Heart left ventricle (tissue), 16 donors: ENCODE measurements at regions not wholly inside any gene's neighbourhood (a gene's known extent, or its start where the extent isn't known, plus 50 kb on each side); places are given as distances from the start of the nearest gene placed in this dataset.

Experiments
- ATAC-seq, 4 donors: fragments of 200-7000 bp; cut with Tn5 transposase; one replicate each; pipeline ENCODE4 v1.9.1; 2020 to 2022; ENCODE audit warnings: moderate library complexity in 4 of 4, mild to moderate bottlenecking in 3 of 4, moderate number of reproducible peaks in 1 of 4
- DNase-seq, 5 donors: peaks; one replicate each; pipeline ENCODE4 v3.0.0-alpha.2; 2020
- H3K27ac ChIP-seq, 12 donors: fragments of 200-600 bp; sonication (generic) in 4 of 12; one replicate each; pipeline versions ENCODE4 v1.5.0 to v1.8.0; 2016 to 2022; ENCODE audit warnings: mild to moderate bottlenecking in 2 of 12
- H3K27me3 ChIP-seq, 9 donors: fragments of 200-600 bp; sonication (generic) in 2 of 9; one replicate each; pipeline versions ENCODE4 v1.5.1 to v1.8.0; 2016 to 2022; ENCODE audit warnings: mild to moderate bottlenecking in 3 of 9
- H3K36me3 ChIP-seq, 9 donors: fragments of 200-600 bp; sonication (generic) in 2 of 9; one replicate each; pipeline versions ENCODE4 v1.5.0 to v1.8.0; 2018 to 2022; ENCODE audit warnings: mild to moderate bottlenecking in 2 of 9
- H3K4me1 ChIP-seq, 12 donors: fragments of 200-600 bp; sonication (generic) in 4 of 12; one replicate each; pipeline versions ENCODE4 v1.5.0 to v1.8.0; 2016 to 2022; ENCODE audit warnings: mild to moderate bottlenecking in 3 of 12
- H3K4me3 ChIP-seq, 12 donors: fragments of 200-600 bp; sonication (generic) in 4 of 12; one replicate each; pipeline versions ENCODE4 v1.5.0 to v1.8.0; 2017 to 2022; ENCODE audit warnings: mild to moderate bottlenecking in 9 of 12, moderate library complexity in 4 of 12
- H3K9me3 ChIP-seq, 12 donors: fragments of 200-600 bp; sonication (generic) in 4 of 12; one replicate each; pipeline versions ENCODE4 v1.5.0 to v1.8.0; 2016 to 2022; ENCODE audit warnings: mild to moderate bottlenecking in 1 of 12
- CTCF ChIP-seq, 12 donors: fragments of 200-600 bp; sonication (generic) in 4 of 12; IDR thresholded peaks; one replicate each; pipeline versions ENCODE4 v1.5.0 to v1.8.0; 2018 to 2022; ENCODE audit warnings: antibody characterized with exemption in 12 of 12, mild to moderate bottlenecking in 5 of 12
- POLR2A ChIP-seq, 2 donors: fragments of 450-650 bp; IDR thresholded peaks; one replicate each; pipeline ENCODE4 v1.6.1; 2017; ENCODE audit warnings: antibody characterized with exemption in 2 of 2, mild to moderate bottlenecking in 2 of 2, moderate library complexity in 2 of 2
- WGBS, 4 donors: extraction: QIAGEN DNeasy Blood & Tissue Kit in 2 of 4; methylation state at CpG; one replicate each; pipeline versions ENCODE4 v1.1.5 to v1.1.7; 2013 to 2018; 5-methylcytosine and 5-hydroxymethylcytosine counted together
- intact Hi-C, 10 donors: fragments of 100-400 bp; cut with DNase I; formaldehyde crosslinking; loops; one replicate each; pipeline versions ENCODE4 v1.11.1 to v1.14.2; 2022
- donor health status: ischemic (EF 13 %, LVEDD 7.1; RV severe dilation, severe dysfunction).
- donor health status: healthy with polysubstance abuse.
- donor health status: DM: no; HTN: yes; CAD: no.
- donor health status: DM: no; HTN: no; CAD: no.
- donor health status: ischemic (EF 25% LVEDD 6.9; RV normal size, moderate dysfunction).
- donor health status: ischemic (EF 25% LVEDD 5.7; RV mildly dilated, moderate dysfunction).
- donor health status: healthy.
- donor health status: DM: yes; HTN: yes; CAD: no.
- donor health status: ischemic (EF 35%, LVEDD 5.7; RV mildly dilated, moderate dysfunction).
- donor health status: nonischemic (EF 11% LVEDD 7.7; RV severe dilation, severe dysfunction).
- donor health status: DM: yes; HTN: yes; CAD: no.
- donor health status: PGD.
- donor health status: ischemic (EF 29% LVEDD 5.4; RV normal size, mild dysfunction).
- donor health status: nonischemic (EF 23%, LVEDD 6.1; RV moderate dilation, normal function).

DNA sequence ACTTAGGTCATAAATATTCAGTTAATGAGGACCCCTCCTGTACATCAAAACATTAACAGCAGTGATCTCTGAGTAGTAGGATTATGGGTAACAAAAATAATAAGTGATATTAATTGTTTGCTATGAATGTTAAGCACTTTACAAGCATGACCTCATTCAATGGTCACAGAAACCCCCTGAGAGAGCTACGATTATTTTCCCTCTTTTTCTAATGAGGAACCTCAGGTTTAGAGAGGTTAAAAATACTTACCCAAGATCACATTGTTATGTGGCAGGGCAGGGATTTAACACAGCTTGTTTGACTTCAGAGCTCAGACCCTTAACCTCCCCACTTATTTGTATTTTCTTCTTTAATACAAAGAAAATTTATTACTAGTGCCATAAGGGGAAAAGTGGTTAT lies 228.2 kb downstream of the TBL1XR1 start:
- DNase-seq (no peak), ATAC-seq (no peak)
- no peaks in the 10 kb centered on the region for H3K27me3 ChIP-seq
- no peak for TF ChIP-seq CTCF (IDR thresholded peaks at IDR 0.05)
- no peak for TF ChIP-seq POLR2A (IDR thresholded peaks at IDR 0.05)
- intact Hi-C loops, result no loop called here
- 36 to 52% (median 46%) methylated on average over 1 of the region's 1 CpG for WGBS, 4 donors
- H3K4me1 ChIP-seq, result peaks cover 0 to 5% (median 0%) of the 10 kb centered on the region in 12 donors
- no peaks in the 10 kb centered on the region for H3K36me3 ChIP-seq
- H3K4me3 ChIP-seq, result no peak overlapping the region
- no peak overlapping the region for H3K27ac ChIP-seq
- no peaks in the 10 kb centered on the region for H3K9me3 ChIP-seq

- DNase-seq, result no peak
- no peak for TF ChIP-seq POLR2A (IDR thresholded peaks at IDR 0.05)
- intact Hi-C loops, result no loop called here
- Histone ChIP-seq H3K9me3 (no peaks in the 10 kb centered on the region), H3K27ac (no peak overlapping the region), H3K4me1 (peaks cover 0 to 5% (median 0%) of the 10 kb centered on the region in 12 donors), H3K4me3 (no peak overlapping the region), H3K36me3 (no peaks in the 10 kb centered on the region), H3K27me3 (no peaks in the 10 kb centered on the region)
- 85 to 91% (median 89%) methylated on average over 2 of the region's 2 CpGs for WGBS, 4 donors
- ATAC-seq, result no peak
Observed at GRCh38 chr3:176968631-176969030, 228.7 kb downstream of the TBL1XR1 start.

- ATAC-seq (no peak), DNase-seq (no peak)
- Histone ChIP-seq H3K9me3 (no peaks in the 10 kb centered on the region), H3K4me3 (no peak overlapping the region), H3K36me3 (no peaks in the 10 kb centered on the region), H3K27me3 (no peaks in the 10 kb centered on the region), H3K27ac (no peak overlapping the region), H3K4me1 (peaks cover 0 to 5% (median 0%) of the 10 kb centered on the region in 12 donors)
- TF ChIP-seq POLR2A (IDR thresholded peaks at IDR 0.05) (no peak), CTCF (IDR thresholded peaks at IDR 0.05) (no peak)
- WGBS, 4 donors, result 92 to 96% (median 93%) methylated on average over 3 of the region's 3 CpGs
- intact Hi-C loops, result no loop called here
Observed at GRCh38 chr3:176967522-176967921, 229.8 kb downstream of the TBL1XR1 start.

GRCh38 chr3:176964661-176965060 lies 232.6 kb downstream of the TBL1XR1 start:
- no peak for DNase-seq
- Histone ChIP-seq H3K9me3 (no peaks in the 10 kb centered on the region), H3K4me3 (no peak overlapping the region), H3K36me3 (no peaks in the 10 kb centered on the region), H3K4me1 (peaks cover 0 to 4% (median 0%) of the 10 kb centered on the region in 12 donors), H3K27me3 (no peaks in the 10 kb centered on the region), H3K27ac (no peak overlapping the region)
- no peak for ATAC-seq
- TF ChIP-seq CTCF (IDR thresholded peaks at IDR 0.05) (no peak), POLR2A (IDR thresholded peaks at IDR 0.05) (no peak)
- WGBS, 4 donors, result 81 to 89% (median 87%) methylated on average over 5 of the region's 5 CpGs
- intact Hi-C loops, result no loop called here

DNA sequence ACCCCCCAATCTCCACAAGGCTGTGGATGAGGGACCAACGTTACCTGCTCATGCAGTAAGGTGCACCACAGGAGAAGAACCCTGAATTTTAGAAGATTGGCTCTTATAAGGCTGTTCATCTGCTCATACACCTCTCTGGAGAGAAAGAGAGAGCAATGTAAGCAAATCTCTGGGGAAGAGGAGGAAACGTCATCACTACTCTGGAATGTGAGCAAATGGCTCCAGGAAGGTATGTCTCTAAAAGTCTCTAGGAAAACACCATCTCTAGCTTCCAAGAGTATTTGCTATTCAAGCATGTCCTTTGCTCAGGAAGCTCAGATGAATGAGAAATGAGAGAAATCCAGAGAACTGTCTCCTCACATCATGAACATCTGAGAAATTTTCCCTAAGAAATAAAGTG lies 235.4 kb downstream of the TBL1XR1 start:
- Histone ChIP-seq H3K27me3 (no peaks in the 10 kb centered on the region), H3K9me3 (no peaks in the 10 kb centered on the region), H3K4me3 (no peak overlapping the region), H3K4me1 (no peaks in the 10 kb centered on the region), H3K36me3 (no peaks in the 10 kb centered on the region), H3K27ac (no peak overlapping the region)
- no peak for DNase-seq
- 70 to 80% (median 73%) methylated on average over 2 of the region's 2 CpGs for WGBS, 4 donors
- TF ChIP-seq CTCF (IDR thresholded peaks at IDR 0.05) (no peak), POLR2A (IDR thresholded peaks at IDR 0.05) (no peak)
- intact Hi-C loops, result no loop called here
- ATAC-seq, result no peak
